Activated CD4-positive, alpha-beta T cell treated with anti-CD3 and anti-CD28 coated beads, Interleukin-2, amount 10 ng/mL, durations not matched to agents 7 days and 5 days (primary cell): ENCODE measurements at regions not wholly inside any gene's neighbourhood (a gene's known extent, or its start where the extent isn't known, plus 50 kb on each side); places are given as distances from the start of the nearest gene placed in this dataset.
"Not testable (repeated sequence)": the region's sequence is repeated elsewhere in the genome, so short reads cannot be mapped to it uniquely, and the experiment has no call there.

Experiments
- CTCF ChIA-PET: fragments of 350-600 bp; sonication (Branson Sonifier 250); formaldehyde crosslinking; loops from one replicate; lab custom pipeline; 2021; ENCODE audit warnings: antibody characterized with exemption; lab: Charles Lee
- POLR2A ChIA-PET: fragments of 350-600 bp; sonication (Branson Sonifier 250); formaldehyde crosslinking; loops from one replicate; lab custom pipeline; 2021; ENCODE audit warnings: antibody characterized with exemption; lab: Charles Lee
- DNase-seq: peaks from one replicate; pipeline ENCODE4 v3.0.0-alpha.2; 2020
- H3K27ac Mint-ChIP-seq: one replicate; pipeline ENCODE4 v1.8.0; 2021; ENCODE audit warnings: mild to moderate bottlenecking, moderate library complexity, mixed read lengths
- H3K27me3 Mint-ChIP-seq: one replicate; pipeline ENCODE4 v1.8.0; 2021; ENCODE audit warnings: mixed read lengths
- H3K36me3 Mint-ChIP-seq: one replicate; pipeline ENCODE4 v1.8.0; 2021; ENCODE audit warnings: low read depth, mixed read lengths
- H3K4me1 Mint-ChIP-seq: one replicate; pipeline ENCODE4 v1.8.0; 2021; ENCODE audit warnings: mixed read lengths
- H3K4me3 Mint-ChIP-seq: one replicate; pipeline ENCODE4 v1.8.0; 2021; ENCODE audit warnings: mild to moderate bottlenecking, moderate library complexity, mixed read lengths
- H3K9me3 Mint-ChIP-seq: one replicate; pipeline ENCODE4 v1.8.0; 2021; ENCODE audit warnings: mixed read lengths

DNA sequence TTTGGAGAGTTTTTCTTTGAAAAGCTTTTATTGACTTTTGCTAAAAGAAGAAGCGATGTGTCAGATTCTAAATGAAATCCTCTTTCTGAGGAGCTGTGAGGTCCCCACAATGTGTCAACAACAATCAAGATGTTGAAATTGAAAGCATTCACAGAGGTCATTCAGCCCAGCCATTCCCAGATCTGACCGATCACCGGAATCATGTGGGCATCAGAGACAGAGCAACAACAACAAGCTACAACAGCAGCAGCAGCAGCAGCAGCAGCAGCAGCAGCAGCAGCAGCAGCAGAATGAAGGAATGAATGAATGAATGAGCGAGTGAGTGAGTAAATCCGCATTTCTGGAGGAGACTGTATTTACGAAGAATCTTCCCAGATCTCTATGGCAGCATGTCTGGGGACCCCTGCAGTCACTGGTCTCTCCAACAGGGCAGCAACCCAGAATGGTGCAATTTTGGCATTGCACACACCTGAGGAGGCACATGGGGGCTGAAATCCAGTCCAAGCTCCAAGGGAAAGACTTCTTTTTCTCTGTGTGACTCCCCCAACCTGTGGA is 299.0 kb downstream of the MYCN start:
- no peaks in the 10 kb centered on the region for H3K36me3 Mint-ChIP-seq
- H3K9me3 Mint-ChIP-seq: no peaks in the 10 kb centered on the region
- H3K27ac Mint-ChIP-seq: no peak overlapping the region
- ChIA-PET CTCF (interaction anchor here (0.7 kb wide), 1 partner anchor 81 kb away, joined by 3 read pairs; no protein-coding TSS in a partner anchor), POLR2A (no interaction called here)
- H3K27me3 Mint-ChIP-seq: no peaks in the 10 kb centered on the region
- H3K4me1 Mint-ChIP-seq: no peaks in the 10 kb centered on the region
- no peak for DNase-seq
- no peak overlapping the region for H3K4me3 Mint-ChIP-seq

DNA sequence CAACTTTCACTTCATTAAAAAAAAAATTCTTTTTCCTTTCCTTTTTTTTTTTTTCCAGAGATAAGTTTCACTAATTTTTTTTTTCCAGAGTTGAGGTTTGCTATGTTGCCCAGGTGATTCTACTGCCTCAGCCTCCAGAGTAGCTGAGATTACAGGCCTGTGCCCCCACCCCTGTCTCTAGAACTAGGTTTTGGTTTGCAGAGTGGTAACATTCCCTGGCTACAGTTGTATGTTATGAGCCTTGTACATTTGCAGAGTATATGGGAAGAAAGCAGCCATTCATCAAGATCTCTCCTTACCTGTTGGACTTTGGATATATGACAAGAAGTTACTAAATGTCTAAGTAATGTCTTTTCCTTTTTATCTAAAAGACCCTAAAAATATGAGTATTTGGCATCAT is 298.4 kb downstream of the MYCN start:
- Mint-ChIP-seq H3K9me3 (no peaks in the 10 kb centered on the region), H3K4me3 (no peak overlapping the region), H3K36me3 (no peaks in the 10 kb centered on the region), H3K27ac (no peak overlapping the region), H3K27me3 (no peaks in the 10 kb centered on the region), H3K4me1 (no peaks in the 10 kb centered on the region)
- ChIA-PET POLR2A (no interaction called here), CTCF (no interaction called here)
- no peak for DNase-seq

DNA sequence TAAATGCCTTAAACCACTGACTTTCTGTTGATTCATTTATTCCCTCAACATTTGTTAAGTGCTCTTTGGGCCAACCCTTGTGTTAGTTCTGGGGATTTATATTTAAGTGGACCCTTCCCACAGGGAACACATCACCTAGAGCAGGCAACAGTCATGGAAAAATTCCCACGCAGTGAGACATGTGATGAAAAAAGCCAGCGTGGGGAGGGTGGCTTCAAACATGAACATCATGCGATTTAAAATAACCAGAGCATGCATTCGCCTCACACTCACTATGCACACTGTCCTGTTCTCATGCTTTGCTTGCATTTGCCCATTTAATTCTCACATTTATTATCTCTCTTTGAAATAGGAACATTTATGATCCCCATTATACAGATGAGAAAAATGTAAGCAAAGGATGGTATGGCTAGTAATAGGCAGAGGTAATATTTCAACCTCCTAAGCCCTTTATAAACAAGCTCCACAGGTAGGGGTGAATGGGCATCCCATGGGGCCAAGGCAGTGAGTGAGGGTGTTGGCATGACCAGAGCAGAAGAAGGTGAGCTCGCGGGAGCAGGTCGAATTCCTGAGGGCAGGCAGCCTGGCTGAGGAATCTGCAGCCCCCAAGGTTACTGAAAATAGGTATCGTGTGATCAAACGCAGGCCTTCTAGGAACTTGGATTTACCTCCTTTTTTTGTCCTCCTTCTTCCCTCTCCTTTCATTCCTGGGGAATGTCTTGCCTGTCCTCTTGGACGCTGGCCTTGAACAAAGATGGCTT is 297.8 kb downstream of the MYCN start:
- Mint-ChIP-seq H3K9me3 (no peaks in the 10 kb centered on the region), H3K4me1 (no peaks in the 10 kb centered on the region), H3K27me3 (no peaks in the 10 kb centered on the region), H3K27ac (no peak overlapping the region), H3K36me3 (no peaks in the 10 kb centered on the region), H3K4me3 (no peak overlapping the region)
- CTCF ChIA-PET: interaction anchor here (0.6 kb wide), 1 partner anchor 349 kb away, joined by 3 read pairs; no protein-coding TSS in a partner anchor
- DNase-seq: no peak
- POLR2A ChIA-PET: no interaction called here

DNA sequence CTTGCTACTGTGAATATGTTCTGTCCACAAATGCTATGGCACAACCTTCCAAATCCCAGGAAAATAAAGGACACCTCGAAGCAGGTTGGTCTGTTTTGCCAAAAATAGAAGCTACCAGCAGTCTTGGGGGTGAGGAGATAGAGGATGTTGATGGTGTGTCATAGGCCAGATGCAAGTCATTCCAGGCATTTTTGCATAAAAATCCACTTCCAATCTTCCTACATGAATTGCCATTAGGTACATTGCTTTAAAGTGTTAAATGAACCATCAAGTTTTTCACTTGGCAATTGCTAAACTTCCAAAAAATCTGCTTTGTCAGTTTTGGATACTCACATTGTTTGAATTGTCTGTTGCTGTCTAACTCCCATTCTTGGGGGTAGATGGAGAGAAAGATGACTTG is 295.4 kb downstream of the MYCN start:
- Mint-ChIP-seq H3K4me1 (no peaks in the 10 kb centered on the region), H3K27me3 (no peaks in the 10 kb centered on the region), H3K4me3 (no peak overlapping the region), H3K27ac (no peak overlapping the region), H3K36me3 (no peaks in the 10 kb centered on the region), H3K9me3 (no peaks in the 10 kb centered on the region)
- CTCF ChIA-PET: interaction anchor here (0.7 kb wide), 1 partner anchor 9 kb away, joined by 3 read pairs; no protein-coding TSS in a partner anchor
- DNase-seq: no peak
- POLR2A ChIA-PET: no interaction called here

DNA sequence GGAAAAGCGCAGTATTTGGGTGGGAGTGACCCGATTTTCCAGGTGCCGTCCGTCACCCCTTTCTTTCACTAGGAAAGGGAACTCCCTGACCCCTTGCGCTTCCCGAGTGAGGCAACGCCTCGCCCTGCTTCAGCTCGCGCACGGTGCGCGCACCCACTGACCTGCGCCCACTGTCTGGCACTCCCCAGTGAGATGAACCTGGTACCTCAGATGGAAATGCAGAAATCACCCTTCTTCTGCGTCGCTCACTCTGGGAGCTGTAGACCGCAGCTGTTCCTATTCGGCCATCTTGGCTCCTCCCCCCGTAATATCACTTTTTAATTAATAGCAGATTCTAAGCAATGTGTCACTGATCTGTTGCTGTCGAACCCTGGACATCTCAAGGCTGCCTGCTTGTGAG is 294.9 kb downstream of the MYCN start:
- H3K36me3 Mint-ChIP-seq, DNase-seq, H3K4me1 Mint-ChIP-seq, H3K9me3 Mint-ChIP-seq, H3K27ac Mint-ChIP-seq, H3K27me3 Mint-ChIP-seq, POLR2A ChIA-PET, H3K4me3 Mint-ChIP-seq: not testable (repeated sequence)
- CTCF ChIA-PET: interaction anchor here (0.7 kb wide), 1 partner anchor 8 kb away, joined by 3 read pairs; no protein-coding TSS in a partner anchor

DNA sequence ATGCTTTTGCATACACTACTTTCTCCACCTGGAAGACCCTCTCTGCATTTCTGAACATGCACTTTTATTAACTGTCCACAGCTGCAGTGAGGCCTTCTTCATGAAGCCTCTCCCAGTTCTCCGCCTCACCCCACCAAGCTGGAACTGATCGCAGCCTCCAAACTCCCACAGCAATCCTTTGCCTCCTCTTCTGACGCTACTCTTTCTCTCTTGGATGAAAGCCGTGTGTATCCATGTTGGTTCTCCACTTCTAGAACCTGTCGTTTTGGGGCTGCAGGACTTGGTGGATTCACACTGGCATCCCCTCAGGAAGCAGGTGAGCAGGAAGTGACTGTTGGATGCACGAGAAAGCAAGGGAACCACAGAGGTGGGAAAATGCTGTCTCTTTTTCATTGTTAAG is 288.6 kb downstream of the MYCN start:
- POLR2A ChIA-PET: no interaction called here
- Mint-ChIP-seq H3K4me3 (no peak overlapping the region), H3K36me3 (no peaks in the 10 kb centered on the region), H3K4me1 (no peaks in the 10 kb centered on the region), H3K9me3 (no peaks in the 10 kb centered on the region), H3K27me3 (no peaks in the 10 kb centered on the region), H3K27ac (no peak overlapping the region)
- no peak for DNase-seq
- CTCF ChIA-PET: no interaction called here

DNA sequence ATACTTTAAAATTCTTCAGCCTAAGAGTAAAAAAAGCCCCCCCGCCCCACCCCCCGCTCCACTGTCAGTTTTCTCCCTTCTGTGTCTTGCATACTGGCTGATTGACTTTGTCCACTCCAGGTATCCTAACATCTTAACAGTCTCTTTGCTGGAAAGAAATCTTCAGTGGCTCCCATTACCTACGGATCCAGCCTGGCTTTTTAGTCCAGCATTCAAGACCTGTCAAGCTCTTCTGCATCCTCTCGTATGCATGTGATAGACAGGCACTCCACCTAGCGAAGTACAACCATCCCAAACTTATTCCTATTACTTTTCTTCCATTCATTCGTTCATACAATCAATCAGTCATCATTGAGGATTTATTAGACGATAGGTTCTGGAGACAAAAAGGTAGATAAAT is 288.1 kb downstream of the MYCN start:
- H3K4me1 Mint-ChIP-seq: no peaks in the 10 kb centered on the region
- CTCF ChIA-PET: no interaction called here

DNA sequence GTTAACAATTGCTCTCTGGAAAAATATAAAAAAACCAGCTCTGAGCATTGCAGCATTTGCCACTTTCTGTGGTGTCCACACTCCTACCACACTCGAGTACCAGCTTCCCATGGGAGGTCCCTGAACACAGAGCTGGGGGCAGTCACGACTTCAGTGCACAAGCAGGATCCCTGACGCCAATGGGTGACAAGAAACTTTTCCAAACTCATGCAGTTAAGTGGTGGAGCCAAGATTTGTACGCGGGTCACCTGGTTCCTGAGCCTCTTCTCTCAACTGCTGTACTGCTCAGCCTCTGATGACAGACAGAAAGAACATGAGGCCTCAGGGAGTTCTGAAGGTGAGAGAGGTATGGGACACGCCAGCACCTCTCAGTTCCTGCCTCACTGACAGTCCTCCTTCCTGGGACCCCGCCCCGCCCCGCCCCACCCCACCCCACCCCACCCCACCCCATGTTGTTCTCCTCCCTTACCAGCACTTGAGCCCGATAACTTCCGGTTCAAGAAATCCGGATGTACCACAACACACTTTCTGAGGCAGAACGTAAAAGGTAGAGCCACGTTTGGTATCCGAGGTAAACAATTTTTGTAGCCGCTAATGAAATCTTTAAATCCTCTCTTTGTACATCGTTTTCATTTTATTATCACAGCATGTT is 287.6 kb downstream of the MYCN start:
- Mint-ChIP-seq H3K27ac (no peak overlapping the region), H3K27me3 (no peaks in the 10 kb centered on the region), H3K4me1 (no peaks in the 10 kb centered on the region), H3K9me3 (no peaks in the 10 kb centered on the region), H3K4me3 (no peak overlapping the region), H3K36me3 (no peaks in the 10 kb centered on the region)
- ChIA-PET POLR2A (no interaction called here), CTCF (interaction anchor here (1.4 kb wide), 1 partner anchor 7 kb away, joined by 3 read pairs; no protein-coding TSS in a partner anchor)
- no peak for DNase-seq

More for the DNA sequence above, 288.1 kb downstream of the MYCN start:
- Mint-ChIP-seq H3K27me3 (no peaks in the 10 kb centered on the region), H3K36me3 (no peaks in the 10 kb centered on the region), H3K27ac (no peak overlapping the region), H3K4me3 (no peak overlapping the region), H3K9me3 (no peaks in the 10 kb centered on the region)
- POLR2A ChIA-PET: no interaction called here
- no peak for DNase-seq

DNA sequence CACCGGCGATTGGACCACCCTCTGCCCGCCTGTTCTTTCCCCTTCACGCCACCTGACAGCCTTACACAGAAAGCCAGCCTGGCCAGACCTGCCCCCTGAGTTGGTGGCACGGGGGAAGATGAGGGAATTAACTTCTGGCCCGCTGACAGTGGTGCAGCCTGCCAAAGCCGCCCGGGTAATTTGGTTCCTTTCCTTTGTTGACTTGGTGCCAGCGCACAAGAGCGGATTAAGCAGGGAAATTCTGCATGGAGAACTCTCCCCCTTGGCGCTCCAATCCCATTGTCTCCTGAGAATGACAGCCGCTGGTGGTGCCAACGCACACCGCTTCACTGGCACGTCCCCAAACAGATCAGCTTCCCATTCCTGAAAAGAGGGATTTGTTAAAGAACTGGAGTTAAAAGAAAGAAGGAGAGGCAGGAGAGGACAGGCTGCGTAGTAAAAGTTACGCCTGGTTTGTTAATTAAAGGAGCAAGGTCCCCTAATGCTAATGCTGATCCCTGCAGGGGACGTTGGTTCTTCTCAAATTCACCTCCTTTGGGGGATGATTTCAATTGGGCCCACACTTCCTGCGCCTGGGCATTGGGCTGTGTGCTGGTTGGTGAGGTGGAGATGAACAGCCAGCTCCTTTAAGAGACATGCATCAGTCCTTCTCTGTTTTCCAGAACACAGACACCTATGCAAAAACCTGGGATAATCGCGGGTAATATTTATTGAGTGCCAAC is 286.8 kb downstream of the MYCN start:
- ChIA-PET CTCF (interaction anchor here (1.4 kb wide), 1 partner anchor 8 kb away, joined by 3 read pairs; no protein-coding TSS in a partner anchor), POLR2A (no interaction called here)
- H3K9me3 Mint-ChIP-seq: no peaks in the 10 kb centered on the region
- H3K27me3 Mint-ChIP-seq: no peaks in the 10 kb centered on the region
- no peak overlapping the region for H3K27ac Mint-ChIP-seq
- H3K36me3 Mint-ChIP-seq: no peaks in the 10 kb centered on the region
- no peak overlapping the region for H3K4me3 Mint-ChIP-seq
- DNase-seq: no peak
- H3K4me1 Mint-ChIP-seq: no peaks in the 10 kb centered on the region

DNA sequence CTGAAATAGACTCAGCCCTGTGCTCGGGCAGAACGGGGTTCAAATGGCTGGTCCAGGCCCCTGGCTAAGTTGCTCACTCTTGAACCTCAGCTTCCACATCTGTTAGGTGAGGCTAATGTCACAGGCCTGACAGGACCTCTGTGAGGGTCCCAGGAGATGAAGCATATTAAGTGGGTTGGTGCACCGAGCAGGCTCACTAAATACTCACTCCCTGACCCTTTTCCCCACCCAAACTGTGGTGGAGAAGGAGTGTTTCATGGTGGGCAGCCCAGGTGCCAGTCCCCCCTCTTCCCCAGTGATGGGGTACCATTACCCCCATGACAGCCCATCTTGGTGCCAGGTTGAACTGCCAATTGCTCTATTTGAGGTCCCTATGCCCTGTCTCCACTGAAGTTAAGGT is 286.0 kb downstream of the MYCN start:
- Mint-ChIP-seq H3K27me3 (no peaks in the 10 kb centered on the region), H3K4me3 (no peak overlapping the region), H3K36me3 (no peaks in the 10 kb centered on the region), H3K27ac (no peak overlapping the region), H3K9me3 (no peaks in the 10 kb centered on the region), H3K4me1 (no peaks in the 10 kb centered on the region)
- no peak for DNase-seq
- CTCF ChIA-PET: interaction anchor here (1.4 kb wide), 1 partner anchor 9 kb away, joined by 3 read pairs; no protein-coding TSS in a partner anchor
- POLR2A ChIA-PET: no interaction called here

DNA sequence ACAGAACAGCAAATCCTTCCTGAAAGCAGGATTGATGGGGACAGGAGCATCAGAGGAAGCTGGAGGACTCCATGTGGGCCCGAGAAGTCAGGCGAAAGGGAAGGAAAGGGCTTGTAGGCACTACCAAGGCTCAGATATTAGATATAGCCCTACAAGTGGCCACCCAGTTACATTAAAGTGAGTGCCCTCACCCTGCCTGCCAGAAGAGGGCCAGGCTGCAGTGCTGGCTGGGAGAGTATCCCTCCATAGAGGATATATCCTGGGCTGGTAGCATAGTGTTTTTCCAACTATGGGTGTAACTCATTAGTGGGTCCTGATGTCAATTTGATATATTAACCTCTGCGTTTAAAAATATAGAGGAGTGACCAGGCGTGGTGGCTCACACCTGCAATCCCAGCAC is 285.2 kb downstream of the MYCN start:
- Mint-ChIP-seq H3K4me1 (no peaks in the 10 kb centered on the region), H3K27me3 (no peaks in the 10 kb centered on the region), H3K36me3 (no peaks in the 10 kb centered on the region), H3K4me3 (no peak overlapping the region), H3K27ac (no peak overlapping the region), H3K9me3 (no peaks in the 10 kb centered on the region)
- no peak for DNase-seq
- POLR2A ChIA-PET: no interaction called here
- CTCF ChIA-PET: no interaction called here

DNA sequence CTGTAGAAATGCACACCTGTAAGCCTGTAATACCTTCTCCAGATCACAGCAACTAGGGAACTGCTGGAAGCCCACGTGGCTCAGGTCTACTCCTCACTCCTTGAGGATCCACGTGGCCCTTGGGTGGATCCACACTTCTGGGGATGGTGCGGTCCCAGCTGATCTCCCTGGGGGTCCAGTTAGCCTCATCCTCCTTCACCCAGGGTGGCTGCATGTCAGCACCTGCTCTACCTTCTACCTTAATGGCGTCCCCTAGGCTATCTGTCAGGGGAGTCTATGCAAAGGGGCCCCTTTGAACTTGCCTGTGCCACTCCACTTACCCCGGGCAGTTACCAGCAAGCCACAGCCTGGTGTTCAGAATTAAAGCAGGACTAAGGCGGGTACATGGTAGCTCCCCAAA is 284.7 kb downstream of the MYCN start:
- H3K27ac Mint-ChIP-seq: no peak overlapping the region
- POLR2A ChIA-PET: no interaction called here

More for the DNA sequence above, 284.7 kb downstream of the MYCN start:
- DNase-seq: no peak
- Mint-ChIP-seq H3K27me3 (no peaks in the 10 kb centered on the region), H3K36me3 (no peaks in the 10 kb centered on the region), H3K4me1 (no peaks in the 10 kb centered on the region), H3K4me3 (no peak overlapping the region), H3K9me3 (no peaks in the 10 kb centered on the region)
- CTCF ChIA-PET: no interaction called here
